ENCODE measurements at regions not wholly inside any gene's neighbourhood (a gene's known extent, or its start where the extent isn't known, plus 50 kb on each side); places are given as distances from the start of the nearest gene placed in this dataset.

GRCh38 chr3:20898962-20899361, 713.0 kb upstream of the SGO1 start:
- H3K4me3 ChIP-seq (ENCODE audit: low read depth, low read length), result no peak overlapping the region
- ChIA-PET POLR2A (no interaction called here), CTCF (no interaction called here)
- no peak overlapping the region for H3K27ac ChIP-seq (ENCODE audit: extremely low read depth, low read depth, low read length)
- no peaks in the 10 kb centered on the region for H3K36me3 ChIP-seq (ENCODE audit: control insufficient read depth in 2 of 2, insufficient read depth in 1 of 2, low read length in 2 of 2)
- no peaks in the 10 kb centered on the region for H3K4me1 ChIP-seq (ENCODE audit: control insufficient read depth, insufficient read depth, low read length)
- no peaks in the 10 kb centered on the region for H3K9me3 ChIP-seq (ENCODE audit: control insufficient read depth, insufficient read depth, low read depth, low read length)
- TF ChIP-seq ZNF677 (tag by site-specific recombination; IDR thresholded peaks at IDR 0.05), result no peak
- no peak for TF ChIP-seq ZNF174 (tag by site-specific recombination; IDR thresholded peaks at IDR 0.05)
- no peak for TF ChIP-seq ZNF571 (tag by site-specific recombination; IDR thresholded peaks at IDR 0.05)
- no peak for TF ChIP-seq ZNF76 (tag by site-specific recombination; IDR thresholded peaks at IDR 0.05; ENCODE audit: borderline replicate concordance, low read depth)
- no peak for TF ChIP-seq ZNF423 (tag by site-specific recombination; IDR thresholded peaks at IDR 0.05)
- no peak for TF ChIP-seq ZNF510 (tag by site-specific recombination; IDR thresholded peaks at IDR 0.05; ENCODE audit: insufficient replicate concordance)

DNA sequence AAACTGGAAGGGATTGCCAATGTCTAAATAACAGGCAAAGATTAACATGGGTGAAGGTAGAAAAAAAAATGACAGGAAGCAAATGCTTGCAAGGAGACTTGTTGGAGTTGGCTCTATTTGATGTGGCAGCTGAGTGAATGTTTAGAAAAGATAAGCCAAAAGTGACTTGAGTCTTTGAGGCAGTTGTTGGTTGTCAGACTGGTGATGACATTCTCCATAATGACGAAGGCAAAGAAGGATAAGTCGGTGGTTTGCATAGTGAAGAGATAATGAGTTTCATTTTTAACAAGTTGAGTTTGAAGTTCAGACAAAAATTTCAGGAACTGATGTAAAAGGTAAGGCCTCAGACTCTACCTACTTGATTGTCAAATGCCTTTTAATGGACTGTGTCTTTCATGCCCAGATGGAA, 704.1 kb upstream of the SGO1 start:
- TF ChIP-seq GLIS1 (tag by site-specific recombination; IDR thresholded peaks at IDR 0.05), result no peak
- CTCF ChIA-PET, result no interaction called here
- Histone ChIP-seq H3K9me3 (ENCODE audit: control insufficient read depth, insufficient read depth, low read depth, low read length) (no peaks in the 10 kb centered on the region), H3K27ac (ENCODE audit: extremely low read depth, low read depth, low read length) (no peak overlapping the region), H3K4me1 (ENCODE audit: control insufficient read depth, insufficient read depth, low read length) (no peaks in the 10 kb centered on the region), H3K4me3 (ENCODE audit: low read depth, low read length) (no peak overlapping the region), H3K36me3 (ENCODE audit: control insufficient read depth in 2 of 2, insufficient read depth in 1 of 2, low read length in 2 of 2) (no peaks in the 10 kb centered on the region)
- POLR2A ChIA-PET, result no interaction called here

GRCh38 chr3:20878691-20879090, 692.7 kb upstream of the SGO1 start:
- no peaks in the 10 kb centered on the region for H3K9me3 ChIP-seq (ENCODE audit: control insufficient read depth, insufficient read depth, low read depth, low read length)
- CTCF ChIA-PET, result no interaction called here
- no peak overlapping the region for H3K4me3 ChIP-seq (ENCODE audit: low read depth, low read length)
- TF ChIP-seq ZNF791 (tag by site-specific recombination; IDR thresholded peaks at IDR 0.05) (no peak), ZNF223 (tag by site-specific recombination; IDR thresholded peaks at IDR 0.05) (no peak), ZNF391 (tag by site-specific recombination; IDR thresholded peaks at IDR 0.05; ENCODE audit: borderline replicate concordance, low read depth) (no peak), ZNF292 (tag by site-specific recombination; IDR thresholded peaks at IDR 0.05; ENCODE audit: borderline replicate concordance, low read depth) (no peak), ZSCAN16 (tag by site-specific recombination; IDR thresholded peaks at IDR 0.05) (no peak), ZNF792 (tag by site-specific recombination; IDR thresholded peaks at IDR 0.05) (no peak), IKZF3 (tag by site-specific recombination; IDR thresholded peaks at IDR 0.05) (no peak), KLF7 (tag by site-specific recombination; IDR thresholded peaks at IDR 0.05; ENCODE audit: borderline replicate concordance) (no peak)
- TF ChIP-seq, protein P1, sequence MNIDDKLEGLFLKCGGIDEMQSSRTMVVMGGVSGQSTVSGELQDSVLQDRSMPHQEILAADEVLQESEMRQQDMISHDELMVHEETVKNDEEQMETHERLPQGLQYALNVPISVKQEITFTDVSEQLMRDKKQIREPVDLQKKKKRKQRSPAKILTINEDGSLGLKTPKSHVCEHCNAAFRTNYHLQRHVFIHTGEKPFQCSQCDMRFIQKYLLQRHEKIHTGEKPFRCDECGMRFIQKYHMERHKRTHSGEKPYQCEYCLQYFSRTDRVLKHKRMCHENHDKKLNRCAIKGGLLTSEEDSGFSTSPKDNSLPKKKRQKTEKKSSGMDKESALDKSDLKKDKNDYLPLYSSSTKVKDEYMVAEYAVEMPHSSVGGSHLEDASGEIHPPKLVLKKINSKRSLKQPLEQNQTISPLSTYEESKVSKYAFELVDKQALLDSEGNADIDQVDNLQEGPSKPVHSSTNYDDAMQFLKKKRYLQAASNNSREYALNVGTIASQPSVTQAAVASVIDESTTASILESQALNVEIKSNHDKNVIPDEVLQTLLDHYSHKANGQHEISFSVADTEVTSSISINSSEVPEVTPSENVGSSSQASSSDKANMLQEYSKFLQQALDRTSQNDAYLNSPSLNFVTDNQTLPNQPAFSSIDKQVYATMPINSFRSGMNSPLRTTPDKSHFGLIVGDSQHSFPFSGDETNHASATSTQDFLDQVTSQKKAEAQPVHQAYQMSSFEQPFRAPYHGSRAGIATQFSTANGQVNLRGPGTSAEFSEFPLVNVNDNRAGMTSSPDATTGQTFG (tag by site-specific recombination; IDR thresholded peaks at IDR 0.05; ENCODE audit: borderline replicate concordance), result no peak
- TF ChIP-seq, protein P2, sequence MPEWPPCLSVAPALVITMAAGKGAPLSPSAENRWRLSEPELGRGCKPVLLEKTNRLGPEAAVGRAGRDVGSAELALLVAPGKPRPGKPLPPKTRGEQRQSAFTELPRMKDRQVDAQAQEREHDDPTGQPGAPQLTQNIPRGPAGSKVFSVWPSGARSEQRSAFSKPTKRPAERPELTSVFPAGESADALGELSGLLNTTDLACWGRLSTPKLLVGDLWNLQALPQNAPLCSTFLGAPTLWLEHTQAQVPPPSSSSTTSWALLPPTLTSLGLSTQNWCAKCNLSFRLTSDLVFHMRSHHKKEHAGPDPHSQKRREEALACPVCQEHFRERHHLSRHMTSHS (tag by site-specific recombination; IDR thresholded peaks at IDR 0.05), result no peak
- TF ChIP-seq, protein P3, sequence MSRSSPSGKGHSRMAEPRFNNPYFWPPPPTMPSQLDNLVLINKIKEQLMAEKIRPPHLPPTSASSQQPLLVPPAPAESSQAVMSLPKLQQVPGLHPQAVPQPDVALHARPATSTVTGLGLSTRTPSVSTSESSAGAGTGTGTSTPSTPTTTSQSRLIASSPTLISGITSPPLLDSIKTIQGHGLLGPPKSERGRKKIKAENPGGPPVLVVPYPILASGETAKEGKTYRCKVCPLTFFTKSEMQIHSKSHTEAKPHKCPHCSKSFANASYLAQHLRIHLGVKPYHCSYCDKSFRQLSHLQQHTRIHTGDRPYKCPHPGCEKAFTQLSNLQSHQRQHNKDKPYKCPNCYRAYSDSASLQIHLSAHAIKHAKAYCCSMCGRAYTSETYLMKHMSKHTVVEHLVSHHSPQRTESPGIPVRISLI (tag by site-specific recombination; IDR thresholded peaks at IDR 0.05), result no peak
- TF ChIP-seq, protein P4, sequence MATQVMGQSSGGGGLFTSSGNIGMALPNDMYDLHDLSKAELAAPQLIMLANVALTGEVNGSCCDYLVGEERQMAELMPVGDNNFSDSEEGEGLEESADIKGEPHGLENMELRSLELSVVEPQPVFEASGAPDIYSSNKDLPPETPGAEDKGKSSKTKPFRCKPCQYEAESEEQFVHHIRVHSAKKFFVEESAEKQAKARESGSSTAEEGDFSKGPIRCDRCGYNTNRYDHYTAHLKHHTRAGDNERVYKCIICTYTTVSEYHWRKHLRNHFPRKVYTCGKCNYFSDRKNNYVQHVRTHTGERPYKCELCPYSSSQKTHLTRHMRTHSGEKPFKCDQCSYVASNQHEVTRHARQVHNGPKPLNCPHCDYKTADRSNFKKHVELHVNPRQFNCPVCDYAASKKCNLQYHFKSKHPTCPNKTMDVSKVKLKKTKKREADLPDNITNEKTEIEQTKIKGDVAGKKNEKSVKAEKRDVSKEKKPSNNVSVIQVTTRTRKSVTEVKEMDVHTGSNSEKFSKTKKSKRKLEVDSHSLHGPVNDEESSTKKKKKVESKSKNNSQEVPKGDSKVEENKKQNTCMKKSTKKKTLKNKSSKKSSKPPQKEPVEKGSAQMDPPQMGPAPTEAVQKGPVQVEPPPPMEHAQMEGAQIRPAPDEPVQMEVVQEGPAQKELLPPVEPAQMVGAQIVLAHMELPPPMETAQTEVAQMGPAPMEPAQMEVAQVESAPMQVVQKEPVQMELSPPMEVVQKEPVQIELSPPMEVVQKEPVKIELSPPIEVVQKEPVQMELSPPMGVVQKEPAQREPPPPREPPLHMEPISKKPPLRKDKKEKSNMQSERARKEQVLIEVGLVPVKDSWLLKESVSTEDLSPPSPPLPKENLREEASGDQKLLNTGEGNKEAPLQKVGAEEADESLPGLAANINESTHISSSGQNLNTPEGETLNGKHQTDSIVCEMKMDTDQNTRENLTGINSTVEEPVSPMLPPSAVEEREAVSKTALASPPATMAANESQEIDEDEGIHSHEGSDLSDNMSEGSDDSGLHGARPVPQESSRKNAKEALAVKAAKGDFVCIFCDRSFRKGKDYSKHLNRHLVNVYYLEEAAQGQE (tag by site-specific recombination; IDR thresholded peaks at IDR 0.05), result no peak

More at GRCh38 chr3:20878691-20879090, 692.7 kb upstream of the SGO1 start:
- H3K4me1 ChIP-seq (ENCODE audit: control insufficient read depth, insufficient read depth, low read length), result no peaks in the 10 kb centered on the region
- POLR2A ChIA-PET, result no interaction called here
- H3K27ac ChIP-seq (ENCODE audit: extremely low read depth, low read depth, low read length), result no peak overlapping the region
- no peaks in the 10 kb centered on the region for H3K36me3 ChIP-seq (ENCODE audit: control insufficient read depth in 2 of 2, insufficient read depth in 1 of 2, low read length in 2 of 2)
